SK-N-SH treated with all-trans-retinoic acid at 6 μM for 48 hours (cell line): ENCODE measurements at regions not wholly inside any gene's neighbourhood (a gene's known extent, or its start where the extent isn't known, plus 50 kb on each side); places are given as distances from the start of the nearest gene placed in this dataset.

Experiments
- ATAC-seq: fragments of 200-7000 bp; cut with Tn5 transposase; 3 replicates; pipeline ENCODE4 v1.9.1; 2020; ENCODE audit warnings: mild to moderate bottlenecking, moderate library complexity
- ARNTL ChIP-seq: fragments of 450-650 bp; formaldehyde crosslinking; IDR thresholded peaks from 2 replicates; pipeline ENCODE4 v1.5.0; 2020; ENCODE audit warnings: low read depth, mild to moderate bottlenecking, moderate library complexity, borderline replicate concordance
- BACH2 ChIP-seq: fragments of 250-450 bp; sonication (Bioruptor Pico); IDR thresholded peaks from 2 replicates; pipeline ENCODE4 v1.9.0; 2021; ENCODE audit warnings: mild to moderate bottlenecking, borderline replicate concordance
- CSDC2 ChIP-seq: fragments of 250-450 bp; sonication (Bioruptor Pico); IDR thresholded peaks from 2 replicates; pipeline ENCODE4 v1.5.0; 2020; ENCODE audit warnings: mild to moderate bottlenecking, moderate library complexity
- GLIS3 ChIP-seq: fragments of 250-450 bp; sonication (Bioruptor Pico); IDR thresholded peaks from 2 replicates; pipeline ENCODE4 v1.5.0; 2020; ENCODE audit warnings: mild to moderate bottlenecking, moderate library complexity
- ISL1 ChIP-seq: fragments of 250-450 bp; sonication (Bioruptor Pico); IDR thresholded peaks from 2 replicates; pipeline ENCODE4 v2.1.2; 2022; ENCODE audit warnings: mild to moderate bottlenecking, moderate library complexity
- OSR1 ChIP-seq: fragments of 250-450 bp; sonication (Bioruptor Pico); IDR thresholded peaks from 2 replicates; pipeline ENCODE4 v1.8.0; 2022; ENCODE audit warnings: moderate library complexity, mild to moderate bottlenecking, inconsistent platforms
- POU6F1 ChIP-seq: fragments of 250-450 bp; sonication (Bioruptor Pico); IDR thresholded peaks from 2 replicates; pipeline ENCODE4 v1.8.0; 2021; ENCODE audit warnings: low read depth, mild to moderate bottlenecking, moderate library complexity, borderline replicate concordance
- PPARA ChIP-seq: fragments of 250-450 bp; sonication (Bioruptor Pico); IDR thresholded peaks from 2 replicates; pipeline ENCODE4 v1.5.0; 2020; ENCODE audit warnings: mild to moderate bottlenecking, borderline replicate concordance
- RARB ChIP-seq: fragments of 250-450 bp; sonication (Bioruptor Pico); IDR thresholded peaks from 2 replicates; pipeline ENCODE4 v1.8.0; 2021; ENCODE audit warnings: mild to moderate bottlenecking, moderate library complexity
- TCF4 ChIP-seq: fragments of 250-450 bp; sonication (Bioruptor Pico); IDR thresholded peaks from 2 replicates; pipeline ENCODE4 v1.8.0; 2021; ENCODE audit warnings: mild to moderate bottlenecking, moderate library complexity, borderline replicate concordance
- TOX ChIP-seq: fragments of 250-450 bp; sonication (Bioruptor Pico); IDR thresholded peaks from 2 replicates; pipeline ENCODE4 v1.8.0; 2021; ENCODE audit warnings: mild to moderate bottlenecking, moderate library complexity, borderline replicate concordance
- TSHZ2 ChIP-seq: fragments of 250-450 bp; sonication (Bioruptor Pico); IDR thresholded peaks from 2 replicates; pipeline ENCODE4 v1.5.0; 2020; ENCODE audit warnings: mild to moderate bottlenecking, moderate library complexity
- ZC3H10 ChIP-seq: fragments of 250-450 bp; sonication (Bioruptor Pico); IDR thresholded peaks from 2 replicates; pipeline ENCODE4 v1.5.1; 2021; ENCODE audit warnings: mild to moderate bottlenecking, moderate library complexity
- ZFP3 ChIP-seq: fragments of 250-450 bp; sonication (Bioruptor Pico); IDR thresholded peaks from 2 replicates; pipeline ENCODE4 v1.5.0; 2020; ENCODE audit warnings: mild to moderate bottlenecking, moderate library complexity
- ZFP30 ChIP-seq: fragments of 450-650 bp; formaldehyde crosslinking; IDR thresholded peaks from 2 replicates; pipeline ENCODE4 v1.5.0; 2022; ENCODE audit warnings: mild to moderate bottlenecking, moderate library complexity
- ZNF565 ChIP-seq: fragments of 450-650 bp; formaldehyde crosslinking; conservative IDR thresholded peaks from 2 replicates; pipeline ENCODE4 v1.5.0; 2020; ENCODE audit warnings: low read depth, mild to moderate bottlenecking, moderate library complexity
- ZNF70 ChIP-seq: fragments of 450-650 bp; formaldehyde crosslinking; IDR thresholded peaks from 2 replicates; pipeline ENCODE4 v1.5.0; 2020; ENCODE audit warnings: mild to moderate bottlenecking, moderate library complexity
- ZNF8 ChIP-seq: fragments of 450-650 bp; formaldehyde crosslinking; IDR thresholded peaks from 2 replicates; pipeline ENCODE4 v1.5.0; 2020; ENCODE audit warnings: mild to moderate bottlenecking, moderate library complexity
- TF ChIP-seq, protein P1 (sequence below): fragments of 250-450 bp; sonication (Bioruptor Pico); IDR thresholded peaks from 2 replicates; pipeline ENCODE4 v1.5.1; 2021; ENCODE audit warnings: mild to moderate bottlenecking, moderate library complexity
- TF ChIP-seq, protein P2 (sequence below): fragments of 250-450 bp; sonication (Bioruptor Pico); IDR thresholded peaks from 2 replicates; pipeline ENCODE4 v1.8.0; 2020; ENCODE audit warnings: mild to moderate bottlenecking, moderate library complexity, borderline replicate concordance

DNA sequence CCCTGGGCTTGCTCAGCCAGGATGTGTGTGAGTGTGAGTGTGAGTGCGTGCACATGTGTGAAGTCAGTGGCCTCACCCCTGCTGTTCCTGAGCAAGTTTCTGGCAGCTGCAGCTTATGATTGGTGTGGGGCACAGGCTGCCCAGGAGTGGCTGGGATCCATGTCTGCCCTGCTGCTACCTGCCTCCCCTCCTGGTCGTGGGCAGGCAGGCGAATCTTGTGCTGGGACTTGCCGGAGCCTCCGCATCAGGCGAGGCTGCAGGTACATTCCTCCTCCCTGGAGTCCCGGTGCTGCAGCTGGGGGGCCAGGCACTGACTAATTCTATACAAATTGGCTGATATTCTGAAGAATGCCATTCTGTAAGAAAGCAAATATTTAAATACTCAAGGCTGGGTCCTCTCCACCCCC, 85.6 kb upstream of the WNT4 start (continued):
- no peak for TF ChIP-seq POU6F1 (CRISPR knock-in tag)

DNA sequence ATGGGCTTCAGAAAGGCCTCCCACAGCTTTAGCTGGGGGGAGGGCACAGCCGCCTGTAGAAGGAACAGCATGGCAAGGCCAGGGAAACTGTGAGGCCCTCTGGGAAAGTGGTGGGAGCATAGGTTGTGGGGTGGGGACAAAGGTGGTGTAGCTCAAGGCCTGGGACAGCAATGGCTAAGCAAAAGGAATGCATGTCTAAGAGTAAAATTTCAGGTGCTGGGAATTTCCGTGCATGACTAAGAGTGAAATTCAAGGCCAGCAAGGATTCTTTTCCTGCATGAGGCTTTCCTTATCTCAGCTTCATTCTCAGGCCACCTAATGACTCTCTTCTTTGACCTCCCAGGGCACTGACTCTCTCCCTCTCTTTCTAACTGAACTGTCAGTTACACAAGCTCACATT, 86.5 kb upstream of the WNT4 start:
- no peak for ATAC-seq
- TF ChIP-seq ISL1: no peak
- no peak for TF ChIP-seq PPARA (CRISPR knock-in tag)
- TF ChIP-seq, protein P1, sequence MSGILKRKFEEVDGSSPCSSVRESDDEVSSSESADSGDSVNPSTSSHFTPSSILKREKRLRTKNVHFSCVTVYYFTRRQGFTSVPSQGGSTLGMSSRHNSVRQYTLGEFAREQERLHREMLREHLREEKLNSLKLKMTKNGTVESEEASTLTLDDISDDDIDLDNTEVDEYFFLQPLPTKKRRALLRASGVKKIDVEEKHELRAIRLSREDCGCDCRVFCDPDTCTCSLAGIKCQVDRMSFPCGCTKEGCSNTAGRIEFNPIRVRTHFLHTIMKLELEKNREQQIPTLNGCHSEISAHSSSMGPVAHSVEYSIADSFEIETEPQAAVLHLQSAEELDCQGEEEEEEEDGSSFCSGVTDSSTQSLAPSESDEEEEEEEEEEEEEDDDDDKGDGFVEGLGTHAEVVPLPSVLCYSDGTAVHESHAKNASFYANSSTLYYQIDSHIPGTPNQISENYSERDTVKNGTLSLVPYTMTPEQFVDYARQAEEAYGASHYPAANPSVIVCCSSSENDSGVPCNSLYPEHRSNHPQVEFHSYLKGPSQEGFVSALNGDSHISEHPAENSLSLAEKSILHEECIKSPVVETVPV (CRISPR knock-in tag): no peak

DNA sequence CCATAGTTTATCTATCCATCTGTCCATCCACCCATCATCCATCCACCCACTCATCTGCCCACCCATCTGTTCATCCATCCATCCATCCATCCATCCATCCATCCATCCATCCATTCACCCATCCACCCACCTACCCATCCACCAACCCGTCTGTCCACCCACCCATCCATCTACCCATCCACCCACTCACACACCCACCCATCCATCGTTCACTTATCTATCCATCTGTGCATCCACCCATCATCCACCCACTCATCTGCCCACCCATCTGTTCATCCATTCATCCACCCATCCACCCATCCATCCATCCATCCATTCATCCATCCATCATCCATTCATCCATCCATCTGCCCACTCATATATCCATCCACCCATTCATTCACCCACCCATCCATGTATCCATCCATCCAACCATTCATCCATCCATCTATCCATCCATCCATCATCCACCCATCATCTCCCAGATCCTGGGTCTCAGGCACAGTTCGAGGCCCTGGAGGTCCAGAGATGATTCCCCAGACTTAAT, 88.2 kb upstream of the WNT4 start:
- TF ChIP-seq ZNF70 (CRISPR knock-in tag) (no peak), ZFP30 (CRISPR knock-in tag) (no peak), ZC3H10 (CRISPR knock-in tag) (no peak), ZFP3 (no peak), GLIS3 (CRISPR knock-in tag) (no peak), RARB (CRISPR knock-in tag) (no peak), ZNF8 (CRISPR knock-in tag) (no peak), TSHZ2 (no peak), TCF4 (CRISPR knock-in tag) (no peak), TOX (CRISPR knock-in tag) (no peak), POU6F1 (CRISPR knock-in tag) (no peak), ISL1 (no peak), ZNF565 (CRISPR knock-in tag) (no peak), CSDC2 (CRISPR knock-in tag) (no peak)
- no peak for ATAC-seq

DNA sequence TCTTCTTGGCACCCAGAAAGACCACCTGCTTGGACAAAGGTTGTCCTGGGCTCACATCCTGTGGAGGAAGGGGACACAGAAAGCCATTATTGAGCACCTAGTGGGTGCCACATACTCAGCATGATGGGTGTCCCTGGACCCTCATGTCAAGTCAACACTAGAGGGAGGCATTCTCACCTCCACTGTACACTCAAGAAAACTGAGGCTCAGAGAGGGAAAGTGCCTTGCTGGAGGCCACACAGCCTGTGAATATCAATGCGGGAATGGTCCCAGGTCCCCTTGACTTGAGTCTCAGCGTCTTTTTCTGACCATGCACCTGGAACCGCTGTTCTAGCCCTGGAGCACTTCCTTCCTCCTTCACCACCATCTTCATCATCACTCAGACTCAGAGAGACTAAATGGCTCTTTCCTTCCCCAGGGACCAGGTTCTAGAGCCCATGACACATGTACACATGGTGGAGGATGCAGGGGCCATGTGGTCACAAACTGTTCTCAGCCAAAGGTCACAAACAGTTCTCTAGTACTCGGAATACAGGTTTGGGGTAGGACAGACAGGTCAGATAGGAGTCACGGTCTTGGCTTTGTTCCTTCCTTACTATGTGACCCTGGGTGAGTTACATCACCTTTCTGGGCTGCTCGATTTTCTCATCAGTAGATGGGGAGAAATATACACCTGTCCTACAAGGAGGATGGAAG, 89.2 kb upstream of the WNT4 start:
- ATAC-seq: no peak
- TF ChIP-seq ZFP30 (CRISPR knock-in tag) (no peak), BACH2 (CRISPR knock-in tag) (no peak), ARNTL (CRISPR knock-in tag) (no peak), CSDC2 (CRISPR knock-in tag) (no peak), ZC3H10 (CRISPR knock-in tag) (no peak), ZNF565 (CRISPR knock-in tag) (no peak), OSR1 (CRISPR knock-in tag) (no peak), ZNF8 (CRISPR knock-in tag) (no peak), RARB (CRISPR knock-in tag) (no peak), TSHZ2 (no peak), ZNF70 (CRISPR knock-in tag) (no peak)
- TF ChIP-seq, protein P2, sequence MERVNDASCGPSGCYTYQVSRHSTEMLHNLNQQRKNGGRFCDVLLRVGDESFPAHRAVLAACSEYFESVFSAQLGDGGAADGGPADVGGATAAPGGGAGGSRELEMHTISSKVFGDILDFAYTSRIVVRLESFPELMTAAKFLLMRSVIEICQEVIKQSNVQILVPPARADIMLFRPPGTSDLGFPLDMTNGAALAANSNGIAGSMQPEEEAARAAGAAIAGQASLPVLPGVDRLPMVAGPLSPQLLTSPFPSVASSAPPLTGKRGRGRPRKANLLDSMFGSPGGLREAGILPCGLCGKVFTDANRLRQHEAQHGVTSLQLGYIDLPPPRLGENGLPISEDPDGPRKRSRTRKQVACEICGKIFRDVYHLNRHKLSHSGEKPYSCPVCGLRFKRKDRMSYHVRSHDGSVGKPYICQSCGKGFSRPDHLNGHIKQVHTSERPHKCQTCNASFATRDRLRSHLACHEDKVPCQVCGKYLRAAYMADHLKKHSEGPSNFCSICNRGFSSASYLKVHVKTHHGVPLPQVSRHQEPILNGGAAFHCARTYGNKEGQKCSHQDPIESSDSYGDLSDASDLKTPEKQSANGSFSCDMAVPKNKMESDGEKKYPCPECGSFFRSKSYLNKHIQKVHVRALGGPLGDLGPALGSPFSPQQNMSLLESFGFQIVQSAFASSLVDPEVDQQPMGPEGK (CRISPR knock-in tag): no peak
- TF ChIP-seq, protein P1 (CRISPR knock-in tag): no peak
